CD4-positive, alpha-beta memory T cell (primary cell): ENCODE measurements at regions not wholly inside any gene's neighbourhood (a gene's known extent, or its start where the extent isn't known, plus 50 kb on each side); places are given as distances from the start of the nearest gene placed in this dataset.

ENCODE experiments used
- CTCF ChIA-PET: fragments of 350-600 bp; sonication (Branson Sonifier 250); formaldehyde crosslinking; loops from one replicate; lab custom pipeline; 2021; ENCODE audit warnings: inconsistent platforms; ENCODE audit not compliant: partially characterized antibody; lab: Charles Lee
- POLR2A ChIA-PET: fragments of 350-600 bp; sonication (Branson Sonifier 250); formaldehyde crosslinking; loops from one replicate; lab custom pipeline; 2021; ENCODE audit not compliant: partially characterized antibody; lab: Charles Lee
- DNase-seq, 5 donors: peaks; one replicate each; pipeline versions ENCODE4 v3.0.0 to v3.0.0-alpha.2; 2020 to 2022; ENCODE audit warnings: mixed read lengths in 1 of 5
- H3K27ac ChIP-seq: one replicate; pipeline ENCODE4 v1.7.0; 2013; ENCODE audit warnings: low read depth, low read length
- H3K27me3 ChIP-seq: 2 replicates; pipeline ENCODE4 v1.7.0; 2013; ENCODE audit warnings: mild to moderate bottlenecking, low read length, moderate library complexity; ENCODE audit not compliant: insufficient read depth
- H3K36me3 ChIP-seq: 2 replicates; pipeline ENCODE4 v1.7.0; 2013; ENCODE audit warnings: mild to moderate bottlenecking, low read length, moderate library complexity; ENCODE audit not compliant: insufficient read depth
- H3K4me1 ChIP-seq: 2 replicates; pipeline ENCODE4 v1.7.0; 2013; ENCODE audit warnings: mild to moderate bottlenecking, low read length, moderate library complexity; ENCODE audit not compliant: insufficient read depth
- H3K4me3 ChIP-seq, 2 donors: one replicate each; pipeline ENCODE4 v1.7.0; 2013; ENCODE audit warnings: low read length in 2 of 2, mild to moderate bottlenecking in 1 of 2
- H3K9me3 ChIP-seq, 2 donors: one replicate each; pipeline ENCODE4 v1.7.0; 2013; ENCODE audit warnings: low read length in 2 of 2, control low read depth in 1 of 2; ENCODE audit not compliant: control insufficient read depth in 1 of 2
- H3K27ac Mint-ChIP-seq, 7 donors: one replicate each; pipeline ENCODE4 v1.8.0; 2020 to 2021; ENCODE audit warnings: mixed read lengths in 7 of 7, mild to moderate bottlenecking in 6 of 7, inconsistent platforms in 3 of 7, moderate library complexity in 3 of 7
- H3K27me3 Mint-ChIP-seq, 2 donors: one replicate each; pipeline ENCODE4 v1.8.0; 2020 to 2021; ENCODE audit warnings: mixed read lengths in 2 of 2
- H3K36me3 Mint-ChIP-seq, 2 donors: one replicate each; pipeline ENCODE4 v1.8.0; 2020 to 2021; ENCODE audit warnings: mixed read lengths in 2 of 2, inconsistent platforms in 1 of 2, mild to moderate bottlenecking in 1 of 2
- H3K4me1 Mint-ChIP-seq, 4 donors: one replicate each; pipeline ENCODE4 v1.8.0; 2020 to 2021; ENCODE audit warnings: mixed read lengths in 4 of 4, mild to moderate bottlenecking in 1 of 4
- H3K4me3 Mint-ChIP-seq, 8 donors: one replicate each; pipeline ENCODE4 v1.8.0; 2020 to 2021; ENCODE audit warnings: mixed read lengths in 8 of 8, mild to moderate bottlenecking in 7 of 8, moderate library complexity in 6 of 8, inconsistent platforms in 3 of 8
- H3K9me3 Mint-ChIP-seq, 8 donors: one replicate each; pipeline ENCODE4 v1.8.0; 2020 to 2021; ENCODE audit warnings: mixed read lengths in 8 of 8, mild to moderate bottlenecking in 5 of 8, inconsistent platforms in 3 of 8, moderate library complexity in 1 of 8
- intact Hi-C: fragments of 100-400 bp; cut with micrococcal nuclease; formaldehyde crosslinking; loops from one replicate; pipeline ENCODE4 v1.15.1; 2023

GRCh38 chr4:120636120-120636630 is 286.4 kb downstream of the PRDM5 start:
- ChIA-PET CTCF (no interaction called here), POLR2A (no interaction called here)
- intact Hi-C loops = no loop called here
- Histone ChIP-seq H3K27ac (no peak overlapping the region), H3K27me3 (no peaks in the 10 kb centered on the region), H3K4me1 (no peaks in the 10 kb centered on the region), H3K36me3 (no peaks in the 10 kb centered on the region), H3K9me3 (no peaks in the 10 kb centered on the region), H3K4me3 (no peak overlapping the region)
- Mint-ChIP-seq H3K9me3 (no peaks in the 10 kb centered on the region), H3K4me3 (no peak overlapping the region), H3K27me3 (no peaks in the 10 kb centered on the region), H3K27ac (no peak overlapping the region), H3K36me3 (no peaks in the 10 kb centered on the region), H3K4me1 (no peaks in the 10 kb centered on the region)
- DNase-seq = no peak

- Mint-ChIP-seq H3K27ac (no peak overlapping the region), H3K4me1 (no peaks in the 10 kb centered on the region), H3K27me3 (no peaks in the 10 kb centered on the region), H3K9me3 (peaks cover 0 to under 1% (median 0%) of the 10 kb centered on the region in 8 donors), H3K4me3 (no peak overlapping the region), H3K36me3 (no peaks in the 10 kb centered on the region)
- intact Hi-C loops = no loop called here
- ChIA-PET POLR2A (no interaction called here), CTCF (no interaction called here)
- H3K27me3 ChIP-seq = no peaks in the 10 kb centered on the region
- H3K27ac ChIP-seq = no peak overlapping the region
- no peaks in the 10 kb centered on the region for H3K4me1 ChIP-seq
- H3K4me3 ChIP-seq = no peak overlapping the region
- H3K9me3 ChIP-seq = no peaks in the 10 kb centered on the region
- no peaks in the 10 kb centered on the region for H3K36me3 ChIP-seq
- no peak for DNase-seq
Measured at GRCh38 chr4:120633810-120634209, 288.7 kb downstream of the PRDM5 start.

GRCh38 chr4:120630427-120630826 is 292.1 kb downstream of the PRDM5 start:
- H3K9me3 ChIP-seq = no peaks in the 10 kb centered on the region
- H3K4me3 Mint-ChIP-seq = no peak overlapping the region
- CTCF ChIA-PET = no interaction called here
- DNase-seq = no peak
- no peaks in the 10 kb centered on the region for H3K4me1 ChIP-seq
- no peak overlapping the region for H3K27ac ChIP-seq
- H3K36me3 Mint-ChIP-seq = no peaks in the 10 kb centered on the region
- H3K4me3 ChIP-seq = no peak overlapping the region
- no peaks in the 10 kb centered on the region for H3K36me3 ChIP-seq
- peaks cover 0 to 4% (median under 1%) of the 10 kb centered on the region in 8 donors for H3K9me3 Mint-ChIP-seq
- POLR2A ChIA-PET = no interaction called here
- no peak overlapping the region for H3K27ac Mint-ChIP-seq
- intact Hi-C loops = no loop called here
- no peaks in the 10 kb centered on the region for H3K4me1 Mint-ChIP-seq
- peaks cover 0 to 3% of the 10 kb centered on the region in 2 donors for H3K27me3 Mint-ChIP-seq
- no peaks in the 10 kb centered on the region for H3K27me3 ChIP-seq

- POLR2A ChIA-PET = no interaction called here
- H3K9me3 Mint-ChIP-seq = peaks cover 0 to 4% (median under 1%) of the 10 kb centered on the region in 8 donors
- Histone ChIP-seq H3K9me3 (no peaks in the 10 kb centered on the region), H3K36me3 (no peaks in the 10 kb centered on the region), H3K27ac (no peak overlapping the region), H3K27me3 (no peaks in the 10 kb centered on the region), H3K4me3 (no peak overlapping the region), H3K4me1 (no peaks in the 10 kb centered on the region)
- CTCF ChIA-PET = no interaction called here
- no peaks in the 10 kb centered on the region for H3K36me3 Mint-ChIP-seq
- intact Hi-C loops = no loop called here
- H3K27ac Mint-ChIP-seq = no peak overlapping the region
- no peak overlapping the region for H3K4me3 Mint-ChIP-seq
- peaks cover 0 to 3% of the 10 kb centered on the region in 2 donors for H3K27me3 Mint-ChIP-seq
- H3K4me1 Mint-ChIP-seq = no peaks in the 10 kb centered on the region
- DNase-seq = no peak
Measured at GRCh38 chr4:120629546-120630108, 292.9 kb downstream of the PRDM5 start.

GRCh38 chr4:120622601-120623000 is 299.9 kb downstream of the PRDM5 start:
- no peaks in the 10 kb centered on the region for H3K4me1 ChIP-seq

GRCh38 chr4:120617171-120617570 is 305.4 kb downstream of the PRDM5 start:
- no peak overlapping the region for H3K27ac Mint-ChIP-seq
- H3K4me3 ChIP-seq = no peak overlapping the region
- POLR2A ChIA-PET = no interaction called here
- no peaks in the 10 kb centered on the region for H3K27me3 ChIP-seq
- CTCF ChIA-PET = no interaction called here
- no peak overlapping the region for H3K27ac ChIP-seq
- H3K4me1 Mint-ChIP-seq = no peaks in the 10 kb centered on the region
- no peaks in the 10 kb centered on the region for H3K36me3 ChIP-seq
- DNase-seq = no peak
- intact Hi-C loops = no loop called here
- H3K27me3 Mint-ChIP-seq = peaks cover 0 to 3% of the 10 kb centered on the region in 2 donors
- H3K9me3 ChIP-seq = no peaks in the 10 kb centered on the region
- H3K4me1 ChIP-seq = no peaks in the 10 kb centered on the region
- H3K36me3 Mint-ChIP-seq = no peaks in the 10 kb centered on the region
- H3K9me3 Mint-ChIP-seq = no peaks in the 10 kb centered on the region
- H3K4me3 Mint-ChIP-seq = no peak overlapping the region

More at GRCh38 chr4:120622601-120623000, 299.9 kb downstream of the PRDM5 start:
- ChIA-PET POLR2A (no interaction called here), CTCF (no interaction called here)
- Histone ChIP-seq H3K4me3 (no peak overlapping the region), H3K36me3 (no peaks in the 10 kb centered on the region), H3K27me3 (no peaks in the 10 kb centered on the region), H3K9me3 (no peaks in the 10 kb centered on the region), H3K27ac (no peak overlapping the region)
- no peaks in the 10 kb centered on the region for H3K4me1 Mint-ChIP-seq
- H3K4me3 Mint-ChIP-seq = no peak overlapping the region
- no peak for DNase-seq
- H3K27me3 Mint-ChIP-seq = peaks cover 5 to 10% of the 10 kb centered on the region in 2 donors
- intact Hi-C loops = no loop called here
- no peaks in the 10 kb centered on the region for H3K36me3 Mint-ChIP-seq
- H3K9me3 Mint-ChIP-seq = peaks cover 0 to 4% (median 0%) of the 10 kb centered on the region in 8 donors
- no peak overlapping the region for H3K27ac Mint-ChIP-seq

- POLR2A ChIA-PET = no interaction called here
- CTCF ChIA-PET = no interaction called here
- intact Hi-C loops = no loop called here
- Mint-ChIP-seq H3K27ac (peak overlapping the region in 1 of 7 donors; percentile 11), H3K9me3 (no peaks in the 10 kb centered on the region), H3K4me1 (no peaks in the 10 kb centered on the region), H3K27me3 (peaks cover 2 to 7% of the 10 kb centered on the region in 2 donors), H3K36me3 (no peaks in the 10 kb centered on the region), H3K4me3 (no peak overlapping the region)
- no peak for DNase-seq
- Histone ChIP-seq H3K36me3 (no peaks in the 10 kb centered on the region), H3K27me3 (no peaks in the 10 kb centered on the region), H3K9me3 (no peaks in the 10 kb centered on the region), H3K4me1 (no peaks in the 10 kb centered on the region), H3K4me3 (no peak overlapping the region), H3K27ac (no peak overlapping the region)
Measured at GRCh38 chr4:120616041-120616440, 306.5 kb downstream of the PRDM5 start.
